GM12878 (cell line): ENCODE measurements at regions not wholly inside any gene's neighbourhood (a gene's known extent, or its start where the extent isn't known, plus 50 kb on each side); places are given as distances from the start of the nearest gene placed in this dataset.

Experiments used
- ATAC-seq: fragments of 200-7000 bp; cut with Tn5 transposase; 3 replicates; pipeline ENCODE4 v1.9.1; 2020; ENCODE audit warnings: mild to moderate bottlenecking, moderate library complexity
- BruUV-seq: library from RNA; stranded (reverse); fragments of 400-500 nt; replicated peaks from 2 replicates; lab custom pipeline; 2021; lab: Mats Ljungman, UMichigan
- CTCF ChIA-PET: fragments of 300-600 bp; sonication (Branson Sonifier 250); formaldehyde crosslinking; extraction: SDS; loops from one replicate; lab custom pipeline; 2021; ENCODE audit warnings: inconsistent platforms; lab: Yijun Ruan, JAX
- POLR2A ChIA-PET: fragments of 350-600 bp; formaldehyde crosslinking; extraction: SDS; loops from one replicate; lab custom pipeline; 2021; ENCODE audit warnings: inconsistent platforms; lab: Charles Lee
- RAD21 ChIA-PET: fragments of 300-600 bp; sonication (Branson Sonifier 250); formaldehyde crosslinking; loops from one replicate; lab custom pipeline; 2023; ENCODE audit warnings: antibody characterized with exemption; ENCODE audit not compliant: unreplicated experiment; lab: Charles Lee
- SMC1A ChIA-PET: fragments of 300-600 bp; sonication (Branson Sonifier 250); formaldehyde crosslinking; loops from one replicate; lab custom pipeline; 2023; ENCODE audit not compliant: unreplicated experiment, uncharacterized antibody; lab: Charles Lee
- DNase-seq: peaks from one replicate; pipeline ENCODE4 v3.0.0-alpha.2; 2011; ENCODE audit warnings: low read depth, low spot score
- FAIRE-seq: peaks from 3 replicates; lab custom pipeline; 2011; peaks lifted over from hg19 to GRCh38; lab: Jason Lieb, UNC
- H2AFZ ChIP-seq: 2 replicates; pipeline ENCODE4 v1.6.0; 2011; ENCODE audit warnings: low read depth, low read length, control low read depth; ENCODE audit not compliant: control insufficient read depth
- H3K27ac ChIP-seq: 2 replicates; pipeline ENCODE4 v1.5.1; 2011; ENCODE audit warnings: control low read depth; ENCODE audit not compliant: control insufficient read depth, insufficient read depth
- H3K27me3 ChIP-seq, 2 experiments: replicated peaks in 1 of 2; 2 replicates each; pipeline versions ENCODE4 v1.6.0 to v1.6.1; 2011; ENCODE audit warnings: low read length in 1 of 2; ENCODE audit not compliant: control insufficient read depth in 2 of 2, insufficient read depth in 2 of 2
- H3K36me3 ChIP-seq, 2 experiments: 2 replicates each; pipeline ENCODE4 v1.5.1; 2011; ENCODE audit warnings: low read length in 1 of 2; ENCODE audit not compliant: control insufficient read depth in 2 of 2, insufficient read depth in 2 of 2
- H3K4me1 ChIP-seq: 2 replicates; pipeline ENCODE4 v1.6.1; 2011; ENCODE audit warnings: mild to moderate bottlenecking, low read length, moderate library complexity, mixed read lengths; ENCODE audit not compliant: control insufficient read depth, insufficient read depth
- H3K4me2 ChIP-seq: 2 replicates; pipeline ENCODE4 v1.6.0; 2011; ENCODE audit warnings: control low read depth; ENCODE audit not compliant: control insufficient read depth, insufficient read depth
- H3K4me3 ChIP-seq: fragments of 200-600 bp; sonication (generic); 2 replicates; pipeline ENCODE4 v1.5.1; 2016
- H3K79me2 ChIP-seq: 2 replicates; pipeline ENCODE4 v1.6.0; 2011; ENCODE audit warnings: low read length; ENCODE audit not compliant: control insufficient read depth, insufficient read depth
- H3K9ac ChIP-seq: 2 replicates; pipeline ENCODE4 v1.8.0; 2011; ENCODE audit warnings: low read length, control low read depth, mixed read lengths; ENCODE audit not compliant: control insufficient read depth, insufficient read depth
- H3K9me3 ChIP-seq: replicated peaks from 3 replicates; pipeline ENCODE4 v1.5.1; 2011; ENCODE audit warnings: mild to moderate bottlenecking, low read length; ENCODE audit not compliant: control insufficient read depth, insufficient read depth
- H4K20me1 ChIP-seq: 2 replicates; pipeline ENCODE4 v1.6.0; 2011; ENCODE audit not compliant: control insufficient read depth, insufficient read depth
- CBX5 ChIP-seq: sonication (generic); IDR thresholded peaks from 2 replicates; pipeline ENCODE4 v1.6.1; 2016; ENCODE audit warnings: low read depth, moderate library complexity, mild to moderate bottlenecking, inconsistent platforms
- CHD2 ChIP-seq: IDR thresholded peaks from 2 replicates; pipeline ENCODE4 v1.6.1; 2011; ENCODE audit warnings: low read depth, low read length, improper control_type of control experiment, borderline replicate concordance
- DPF2 ChIP-seq: fragments of 450-650 bp; IDR thresholded peaks from 2 replicates; pipeline ENCODE4 v1.6.1; 2017; ENCODE audit warnings: mild to moderate bottlenecking
- KLF5 ChIP-seq: fragments of 450-650 bp; IDR thresholded peaks from 2 replicates; pipeline ENCODE4 v1.6.1; 2014; ENCODE audit warnings: mild to moderate bottlenecking; ENCODE audit not compliant: partially characterized antibody
- ZBTB4 ChIP-seq: fragments of 450-650 bp; formaldehyde crosslinking; IDR thresholded peaks from 2 replicates; pipeline ENCODE4 v1.4.0; 2022; ENCODE audit warnings: mild to moderate bottlenecking, moderate library complexity
- ZNF217 ChIP-seq: fragments of 450-650 bp; IDR thresholded peaks from 2 replicates; pipeline ENCODE4 v1.6.1; 2017; ENCODE audit warnings: antibody characterized with exemption, mild to moderate bottlenecking
- WGBS: methylation state at CpG from one replicate; pipeline ENCODE4 v1.1.6; 2016; ENCODE audit warnings: low lambda C conversion rate; ENCODE audit not compliant: insufficient replicate concordance, insufficient coverage; ENCODE audit errors: missing lambda C conversion rate; 5-methylcytosine and 5-hydroxymethylcytosine counted together
- in situ Hi-C: fragments of 300-500 bp; cut with MboI; formaldehyde crosslinking; loops from 9 replicates; pipeline ENCODE4 v1.14.3; 2018; ENCODE audit warnings: mixed read lengths
- intact Hi-C: fragments of 100-400 bp; cut with micrococcal nuclease; formaldehyde crosslinking; loops from one replicate; pipeline ENCODE4 v1.14.2; 2022; ENCODE audit not compliant: unreplicated experiment

DNA sequence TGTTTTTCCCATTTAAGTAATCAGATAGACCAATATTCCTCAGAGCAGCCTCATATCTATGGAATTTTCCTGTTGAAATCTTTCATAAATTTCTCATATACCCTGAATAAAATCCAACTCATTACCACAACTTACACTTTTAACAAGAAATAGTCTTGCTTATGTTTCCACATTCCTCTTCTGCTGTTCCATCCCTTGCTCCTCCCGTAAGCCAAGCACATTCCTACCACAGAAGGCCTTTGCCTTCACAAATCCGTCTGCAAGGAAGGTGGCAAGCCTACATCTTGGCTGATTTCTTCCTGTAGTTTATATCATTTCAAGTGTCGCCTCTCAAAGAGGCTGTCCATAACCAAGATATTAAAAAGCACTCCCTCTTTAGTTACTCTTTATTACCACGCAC lies 127.7 kb downstream of the C12orf50 start:
- Histone ChIP-seq H2AFZ (no peak overlapping the region), H3K9me3 (no peaks in the 10 kb centered on the region), H4K20me1 (no peaks in the 10 kb centered on the region), H3K27ac (no peak overlapping the region), H3K4me2 (no peak overlapping the region), H3K79me2 (no peaks in the 10 kb centered on the region), H3K9ac (no peak overlapping the region), H3K4me1 (no peaks in the 10 kb centered on the region), H3K36me3 (no peaks in the 10 kb centered on the region), H3K4me3 (no peak overlapping the region)
- no peak for FAIRE-seq
- intact Hi-C loops (no loop called here), in situ Hi-C loops (no loop called here)
- no peak for DNase-seq
- RAD21 ChIA-PET = no interaction called here
- POLR2A ChIA-PET = no interaction called here
- WGBS = 6% methylated on average over 4 of the region's 4 CpGs
- SMC1A ChIA-PET = no interaction called here
- CTCF ChIA-PET = no interaction called here
- BruUV-seq = no TSS peak
- no peak for ATAC-seq
- no peak for TF ChIP-seq KLF5
- no peak for TF ChIP-seq CHD2
- no peak for TF ChIP-seq CBX5
- no peak for TF ChIP-seq DPF2
- TF ChIP-seq ZBTB4 (CRISPR knock-in tag) = no peak
- no peak for TF ChIP-seq ZNF217
- TF ChIP-seq, all 136 proteins: peak for 0
- H3K27me3 ChIP-seq = no peaks in the 10 kb centered on the region
